ENCODE measurements at regions not wholly inside any gene's neighbourhood (a gene's known extent, or its start where the extent isn't known, plus 50 kb on each side); places are given as distances from the start of the nearest gene placed in this dataset.

DNA sequence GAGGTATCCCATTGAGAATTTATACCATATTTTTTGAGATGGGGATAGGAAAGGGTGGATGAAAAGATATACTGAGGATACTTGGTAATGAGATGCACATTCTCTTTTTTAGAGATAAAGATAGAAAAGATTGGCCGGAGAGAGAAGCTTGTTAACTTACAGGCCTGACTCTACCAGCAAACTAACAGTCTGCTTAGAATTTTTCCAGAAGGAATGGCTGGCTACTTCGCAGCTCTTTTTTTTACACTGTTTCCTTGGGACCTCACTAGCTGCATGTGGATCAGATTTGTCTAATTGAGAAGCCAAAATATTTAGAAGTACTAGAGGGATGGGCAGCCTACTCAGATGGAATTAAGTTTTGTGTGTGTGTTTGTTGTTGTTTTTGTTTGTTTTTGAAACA lies 586.6 kb downstream of the TAFA4 start:
- no peaks in the 10 kb centered on the region for H3K9me3 ChIP-seq
- H3K27me3 ChIP-seq, result no peaks in the 10 kb centered on the region
- no peaks in the 10 kb centered on the region for H3K4me1 ChIP-seq
- no peak overlapping the region for H3K4me3 ChIP-seq
- no peak for DNase-seq (ENCODE audit: low spot score in 2 of 2)
- TF ChIP-seq, protein P1, sequence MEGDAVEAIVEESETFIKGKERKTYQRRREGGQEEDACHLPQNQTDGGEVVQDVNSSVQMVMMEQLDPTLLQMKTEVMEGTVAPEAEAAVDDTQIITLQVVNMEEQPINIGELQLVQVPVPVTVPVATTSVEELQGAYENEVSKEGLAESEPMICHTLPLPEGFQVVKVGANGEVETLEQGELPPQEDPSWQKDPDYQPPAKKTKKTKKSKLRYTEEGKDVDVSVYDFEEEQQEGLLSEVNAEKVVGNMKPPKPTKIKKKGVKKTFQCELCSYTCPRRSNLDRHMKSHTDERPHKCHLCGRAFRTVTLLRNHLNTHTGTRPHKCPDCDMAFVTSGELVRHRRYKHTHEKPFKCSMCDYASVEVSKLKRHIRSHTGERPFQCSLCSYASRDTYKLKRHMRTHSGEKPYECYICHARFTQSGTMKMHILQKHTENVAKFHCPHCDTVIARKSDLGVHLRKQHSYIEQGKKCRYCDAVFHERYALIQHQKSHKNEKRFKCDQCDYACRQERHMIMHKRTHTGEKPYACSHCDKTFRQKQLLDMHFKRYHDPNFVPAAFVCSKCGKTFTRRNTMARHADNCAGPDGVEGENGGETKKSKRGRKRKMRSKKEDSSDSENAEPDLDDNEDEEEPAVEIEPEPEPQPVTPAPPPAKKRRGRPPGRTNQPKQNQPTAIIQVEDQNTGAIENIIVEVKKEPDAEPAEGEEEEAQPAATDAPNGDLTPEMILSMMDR (IDR thresholded peaks at IDR 0.05), result no peak
- TF ChIP-seq EP300 (IDR thresholded peaks at IDR 0.05) (no peak), POLR2A (IDR thresholded peaks at IDR 0.05) (no peak)
- WGBS, 2 donors, result 50 to 58% methylated on average over 2 of the region's 2 CpGs
- H3K27ac ChIP-seq, result no peak overlapping the region
- no peaks in the 10 kb centered on the region for H3K36me3 ChIP-seq

DNA sequence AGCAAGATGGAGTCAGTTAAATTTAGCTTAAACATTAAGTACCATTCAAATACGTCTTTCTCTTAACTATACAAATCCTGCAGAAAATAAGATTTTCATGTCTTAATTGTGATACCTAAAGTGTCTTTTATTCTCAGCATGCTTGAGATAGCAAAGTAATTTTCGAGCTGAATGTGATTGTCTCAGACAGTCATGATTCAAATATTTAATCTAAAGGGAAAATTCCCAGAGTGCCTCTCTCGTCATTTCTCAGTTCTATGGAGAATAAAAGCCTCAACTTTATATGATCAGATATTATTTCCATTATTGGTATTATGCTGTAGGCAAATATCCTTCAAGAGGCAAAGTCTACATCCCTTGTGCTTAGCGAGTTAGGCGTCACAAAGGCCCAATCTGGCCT lies 589.9 kb downstream of the TAFA4 start:
- TF ChIP-seq, protein P1 (IDR thresholded peaks at IDR 0.05), result no peak
- no peak for TF ChIP-seq POLR2A (IDR thresholded peaks at IDR 0.05)
- TF ChIP-seq EP300 (IDR thresholded peaks at IDR 0.05), result no peak
- DNase-seq (ENCODE audit: low spot score in 2 of 2), result no peak
- no peaks in the 10 kb centered on the region for H3K36me3 ChIP-seq
- H3K9me3 ChIP-seq, result no peaks in the 10 kb centered on the region
- H3K27ac ChIP-seq, result no peak overlapping the region
- WGBS, 2 donors, result 76 to 82% methylated on average over 5 of the region's 5 CpGs
- H3K27me3 ChIP-seq, result no peaks in the 10 kb centered on the region
- H3K4me3 ChIP-seq, result no peak overlapping the region
- H3K4me1 ChIP-seq, result no peaks in the 10 kb centered on the region

DNA sequence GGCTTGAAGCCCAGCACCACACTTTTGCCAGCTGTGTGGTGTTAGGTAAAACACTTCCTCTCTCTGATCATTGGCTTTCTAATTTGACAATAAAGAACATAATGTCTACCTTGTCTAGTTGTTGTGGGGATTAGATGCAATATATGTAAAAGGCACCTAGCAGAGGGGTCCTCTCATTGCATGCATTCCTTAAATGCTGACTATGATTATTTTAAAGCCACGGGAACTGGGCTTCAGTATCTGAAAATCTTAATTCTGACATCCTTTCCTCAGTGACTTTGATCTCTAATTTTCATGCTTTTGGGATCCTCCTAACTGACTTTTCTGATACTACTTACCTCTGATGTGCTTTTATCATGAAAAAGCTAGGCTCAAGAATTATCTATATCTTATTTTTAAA lies 596.3 kb downstream of the TAFA4 start:
- Histone ChIP-seq H3K27me3 (no peaks in the 10 kb centered on the region), H3K27ac (no peak overlapping the region), H3K4me1 (no peaks in the 10 kb centered on the region), H3K4me3 (no peak overlapping the region), H3K9me3 (no peaks in the 10 kb centered on the region), H3K36me3 (no peaks in the 10 kb centered on the region)
- WGBS, 2 donors, result 58 to 81% methylated on average over 1 of the region's 1 CpG
- TF ChIP-seq POLR2A (IDR thresholded peaks at IDR 0.05) (no peak), EP300 (IDR thresholded peaks at IDR 0.05) (no peak)
- TF ChIP-seq, protein P1 (IDR thresholded peaks at IDR 0.05), result no peak
- no peak for DNase-seq (ENCODE audit: low spot score in 2 of 2)

DNA sequence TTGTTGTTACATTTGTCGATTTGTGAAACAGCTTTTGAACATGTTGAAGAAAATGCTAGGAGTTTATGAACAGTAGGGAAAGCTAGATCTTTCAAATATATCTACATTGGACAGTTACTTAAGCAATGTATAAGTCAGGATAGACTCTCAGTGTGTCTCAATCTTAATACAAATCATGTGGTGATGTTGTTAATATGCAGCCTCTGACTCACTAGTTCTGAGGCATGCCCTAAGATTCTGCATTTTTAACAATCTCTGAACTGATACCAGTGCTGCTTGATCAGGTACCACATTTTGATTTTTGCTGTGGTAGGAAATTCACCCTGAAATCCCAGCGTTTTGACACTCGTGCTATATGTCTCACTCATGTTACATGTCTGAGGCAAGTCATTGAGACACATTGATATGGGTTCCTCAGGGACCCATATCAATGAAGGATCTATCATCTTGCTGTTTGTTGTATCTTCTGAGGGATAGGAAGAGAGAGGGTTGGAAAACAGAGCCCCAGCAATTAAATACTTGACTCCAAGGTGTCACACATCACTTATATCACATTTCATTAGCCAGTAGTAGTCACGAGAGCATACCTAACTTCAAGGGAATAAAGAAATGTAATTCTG lies 597.9 kb downstream of the TAFA4 start:
- DNase-seq (ENCODE audit: low spot score in 2 of 2), result no peak
- no peak for TF ChIP-seq EP300 (IDR thresholded peaks at IDR 0.05)
- TF ChIP-seq, protein P1 (IDR thresholded peaks at IDR 0.05), result no peak
- no peak for TF ChIP-seq POLR2A (IDR thresholded peaks at IDR 0.05)
- Histone ChIP-seq H3K9me3 (no peaks in the 10 kb centered on the region), H3K27me3 (no peaks in the 10 kb centered on the region), H3K36me3 (no peaks in the 10 kb centered on the region), H3K27ac (no peak overlapping the region), H3K4me1 (no peaks in the 10 kb centered on the region), H3K4me3 (no peak overlapping the region)
- whole genome bisulfite sequencing, 2 donors, result 85 to 87% methylated on average over 4 of the region's 4 CpGs

DNA sequence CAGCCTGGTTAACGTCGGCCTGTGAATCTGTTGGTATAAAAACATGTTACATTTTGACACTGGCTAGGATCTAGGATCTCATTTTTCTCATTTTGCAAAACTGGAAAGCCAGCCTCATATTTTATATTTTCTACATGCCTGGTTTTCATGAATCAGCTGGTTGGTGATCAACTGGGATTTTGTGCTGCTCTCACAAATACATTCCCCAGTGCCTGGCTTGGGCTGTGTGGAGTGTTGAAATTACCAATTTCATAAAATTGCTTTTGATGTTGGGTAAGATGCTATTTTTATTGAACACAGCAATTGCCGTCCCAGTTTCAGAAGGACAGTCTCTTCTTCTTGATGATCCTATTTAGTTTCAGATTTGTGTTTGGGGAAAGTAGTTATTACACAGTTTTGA lies 604.3 kb downstream of the TAFA4 start:
- 96% methylated on average over 3 of the region's 3 CpGs for WGBS, 2 donors
- Histone ChIP-seq H3K36me3 (no peaks in the 10 kb centered on the region), H3K27me3 (no peaks in the 10 kb centered on the region), H3K9me3 (no peaks in the 10 kb centered on the region), H3K4me1 (no peaks in the 10 kb centered on the region), H3K27ac (no peak overlapping the region), H3K4me3 (no peak overlapping the region)
- TF ChIP-seq, protein P1 (IDR thresholded peaks at IDR 0.05), result no peak
- TF ChIP-seq EP300 (IDR thresholded peaks at IDR 0.05) (no peak), POLR2A (IDR thresholded peaks at IDR 0.05) (no peak)
- DNase-seq (ENCODE audit: low spot score in 2 of 2), result no peak

Measured in tibial nerve (tissue), 4 donors.